Esophagus squamous epithelium (tissue), 4 donors: ENCODE measurements at regions not wholly inside any gene's neighbourhood (a gene's known extent, or its start where the extent isn't known, plus 50 kb on each side); places are given as distances from the start of the nearest gene placed in this dataset.

ENCODE experiments used
- POLR2A ChIP-seq, 4 donors: fragments of 450-650 bp; IDR thresholded peaks; one replicate each; pipeline ENCODE4 v1.6.1; 2017; ENCODE audit warnings: antibody characterized with exemption in 4 of 4, mild to moderate bottlenecking in 4 of 4, moderate library complexity in 3 of 4
- TF ChIP-seq, protein P1 (sequence below), 6 experiments: fragments of 450-650 bp in 4 of 6; fragments of 200-600 bp in 2 of 6; sonication (generic) in 2 of 6; IDR thresholded peaks; one replicate each; pipeline ENCODE4 v1.5.1; 2016 to 2019; ENCODE audit warnings: antibody characterized with exemption in 6 of 6, mild to moderate bottlenecking in 4 of 6, moderate library complexity in 4 of 6

DNA sequence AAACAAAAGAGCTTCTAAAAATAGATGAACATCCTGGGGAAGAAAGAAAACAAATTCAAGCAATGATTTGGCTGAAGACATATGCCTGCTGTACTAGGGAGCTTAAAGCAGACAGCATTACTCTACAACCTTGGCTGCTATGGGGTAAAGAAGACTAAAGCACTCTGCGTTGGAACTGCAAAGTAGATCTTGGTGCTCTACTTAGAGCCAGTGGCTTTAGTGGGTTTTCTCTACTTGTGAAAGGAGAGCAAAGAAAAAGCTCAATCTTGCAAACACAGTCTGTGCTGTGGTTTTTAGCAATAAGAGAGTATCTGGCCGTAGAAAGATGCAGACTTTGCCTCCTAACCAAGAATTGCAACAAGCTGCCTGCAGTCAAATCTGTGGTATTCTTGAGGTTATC, 334.7 kb upstream of the NDST3 start:
- TF ChIP-seq, protein P1, sequence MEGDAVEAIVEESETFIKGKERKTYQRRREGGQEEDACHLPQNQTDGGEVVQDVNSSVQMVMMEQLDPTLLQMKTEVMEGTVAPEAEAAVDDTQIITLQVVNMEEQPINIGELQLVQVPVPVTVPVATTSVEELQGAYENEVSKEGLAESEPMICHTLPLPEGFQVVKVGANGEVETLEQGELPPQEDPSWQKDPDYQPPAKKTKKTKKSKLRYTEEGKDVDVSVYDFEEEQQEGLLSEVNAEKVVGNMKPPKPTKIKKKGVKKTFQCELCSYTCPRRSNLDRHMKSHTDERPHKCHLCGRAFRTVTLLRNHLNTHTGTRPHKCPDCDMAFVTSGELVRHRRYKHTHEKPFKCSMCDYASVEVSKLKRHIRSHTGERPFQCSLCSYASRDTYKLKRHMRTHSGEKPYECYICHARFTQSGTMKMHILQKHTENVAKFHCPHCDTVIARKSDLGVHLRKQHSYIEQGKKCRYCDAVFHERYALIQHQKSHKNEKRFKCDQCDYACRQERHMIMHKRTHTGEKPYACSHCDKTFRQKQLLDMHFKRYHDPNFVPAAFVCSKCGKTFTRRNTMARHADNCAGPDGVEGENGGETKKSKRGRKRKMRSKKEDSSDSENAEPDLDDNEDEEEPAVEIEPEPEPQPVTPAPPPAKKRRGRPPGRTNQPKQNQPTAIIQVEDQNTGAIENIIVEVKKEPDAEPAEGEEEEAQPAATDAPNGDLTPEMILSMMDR (IDR thresholded peaks at IDR 0.05), result no peak
- no peak for TF ChIP-seq POLR2A (IDR thresholded peaks at IDR 0.05)
